A549 (cell line): ENCODE measurements at regions not wholly inside any gene's neighbourhood (a gene's known extent, or its start where the extent isn't known, plus 50 kb on each side); places are given as distances from the start of the nearest gene placed in this dataset.

ENCODE experiments used
- CHD2 ChIP-seq: fragments of 150-350 bp; IDR thresholded peaks from 2 replicates; pipeline ENCODE4 v1.6.1; 2014; ENCODE audit warnings: low read length; ENCODE audit not compliant: partially characterized antibody
- CTCF ChIP-seq: fragments of >200 bp; sonication (Bioruptor Twin); formaldehyde crosslinking; IDR thresholded peaks from 3 replicates; pipeline ENCODE4 v1.5.1; 2016
- E2F6 ChIP-seq: IDR thresholded peaks from 2 replicates; pipeline ENCODE4 v1.6.1; 2012; ENCODE audit warnings: low read depth, borderline replicate concordance
- EP300 ChIP-seq, 2 experiments: fragments of >200 bp; sonication (Bioruptor Twin); formaldehyde crosslinking; IDR thresholded peaks; 2 replicates in 1 of 2; 3 replicates in 1 of 2; pipeline ENCODE4 v1.6.1; 2016 to 2017
- ESRRA ChIP-seq: fragments of 150-350 bp; IDR thresholded peaks from 2 replicates; pipeline ENCODE4 v1.6.1; 2014; ENCODE audit warnings: mild to moderate bottlenecking, low read length, borderline replicate concordance
- HDAC2 ChIP-seq: fragments of 200-600 bp; sonication (generic); IDR thresholded peaks from 2 replicates; pipeline ENCODE4 v1.6.1; 2016
- HOXA7 ChIP-seq: fragments of 250-450 bp; sonication (Bioruptor Pico); IDR thresholded peaks from 2 replicates; pipeline ENCODE4 v1.5.0; 2020; ENCODE audit warnings: mild to moderate bottlenecking, moderate library complexity
- JUN ChIP-seq, 2 experiments: fragments of >200 bp; sonication (Bioruptor Twin); formaldehyde crosslinking; IDR thresholded peaks; 2 replicates in 1 of 2; 3 replicates in 1 of 2; pipeline ENCODE4 v1.6.1; 2016 to 2017
- PHF8 ChIP-seq: fragments of 200-600 bp; sonication (generic); IDR thresholded peaks from 2 replicates; pipeline ENCODE4 v1.6.1; 2016; ENCODE audit warnings: low read depth, mild to moderate bottlenecking, antibody characterized with exemption, moderate library complexity, borderline replicate concordance
- POLR2A ChIP-seq: IDR thresholded peaks from 2 replicates; pipeline ENCODE4 v1.6.1; 2012; ENCODE audit warnings: mild to moderate bottlenecking, low read length
- SREBF2 ChIP-seq: fragments of 450-650 bp; IDR thresholded peaks from 2 replicates; pipeline ENCODE4 v1.6.1; 2014; ENCODE audit warnings: mild to moderate bottlenecking, moderate library complexity
- ZFP36 ChIP-seq: fragments of 450-650 bp; IDR thresholded peaks from 2 replicates; pipeline ENCODE4 v1.6.1; 2014; ENCODE audit warnings: borderline replicate concordance; ENCODE audit not compliant: partially characterized antibody

- TF ChIP-seq POLR2A: no peak
- no peak for TF ChIP-seq EP300 (IDR thresholded peaks at IDR 0.05)
- no peak for TF ChIP-seq CTCF
- TF ChIP-seq JUN (IDR thresholded peaks at IDR 0.05): no peak
- no peak for TF ChIP-seq HDAC2
- TF ChIP-seq ZFP36: no peak
- TF ChIP-seq ESRRA: no peak
- TF ChIP-seq E2F6: no peak
- no peak for TF ChIP-seq HOXA7 (CRISPR knock-in tag)
- TF ChIP-seq PHF8: no peak
- no peak for TF ChIP-seq SREBF2
- no peak for TF ChIP-seq CHD2
Measured at GRCh38 chr1:209241487-209241886, 342.0 kb upstream of the CAMK1G start.
